HT1080 (cell line): ENCODE measurements at regions not wholly inside any gene's neighbourhood (a gene's known extent, or its start where the extent isn't known, plus 50 kb on each side); places are given as distances from the start of the nearest gene placed in this dataset.

Experiments
- DNase-seq: peaks from one replicate; pipeline ENCODE4 v3.0.0-alpha.2; 2015; ENCODE audit warnings: low read depth

GRCh38 chr19:31402529-31403316 is 53.5 kb upstream of the TSHZ3 start:
- DNase-seq: no peak

DNA sequence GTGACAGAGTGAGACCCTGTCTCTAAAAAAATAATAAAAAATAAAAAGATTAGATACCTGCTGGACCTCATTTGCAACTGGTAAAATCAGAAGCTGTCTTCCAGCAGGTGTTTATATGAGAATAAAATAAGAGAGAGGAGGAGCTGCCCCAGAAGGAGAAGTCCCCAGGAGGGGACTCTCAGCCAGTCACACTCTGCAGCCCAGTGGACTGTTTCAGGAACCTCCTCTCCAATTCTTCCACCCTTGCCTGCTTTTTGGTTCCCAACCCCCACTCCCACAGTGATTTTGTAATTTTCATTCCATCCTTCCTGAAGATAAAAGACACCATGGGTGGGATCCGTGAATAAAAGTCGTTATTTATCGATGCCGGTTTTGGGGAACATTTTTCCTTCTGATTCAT is 56.9 kb upstream of the TSHZ3 start:
- no peak for DNase-seq

DNA sequence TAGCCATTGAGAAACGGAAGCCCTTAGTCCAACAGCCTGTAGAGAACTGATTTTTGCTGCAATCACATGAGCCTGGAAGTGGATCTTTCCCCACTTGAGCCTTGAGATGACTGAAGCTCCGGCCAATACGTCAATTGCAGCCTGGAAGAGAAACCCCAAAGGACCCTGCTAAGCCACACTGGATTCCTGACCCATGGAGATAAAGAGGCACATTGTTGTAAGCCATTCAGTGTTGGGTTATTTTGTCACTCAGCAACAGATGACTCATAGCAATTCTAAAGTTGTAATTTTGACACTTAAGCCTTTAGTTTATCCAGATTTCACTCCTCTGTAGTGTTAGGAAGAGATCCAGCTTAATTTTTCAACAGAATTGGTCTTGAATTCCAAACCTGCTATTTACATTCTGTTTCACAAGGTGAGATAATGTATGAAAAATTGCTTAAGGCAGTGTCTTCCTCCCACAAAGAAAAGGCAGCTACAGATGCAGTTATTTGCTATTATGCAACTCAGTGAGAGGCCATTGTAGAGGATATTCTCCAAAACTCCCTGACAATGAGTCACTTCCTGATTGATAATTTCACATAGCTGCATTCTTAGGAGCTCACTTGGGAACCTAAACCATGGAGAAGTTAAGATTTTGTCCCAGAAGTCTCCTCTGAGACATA is 59.4 kb upstream of the TSHZ3 start:
- DNase-seq: peak; percentile 93

GRCh38 chr19:31413353-31413752 is 64.1 kb upstream of the TSHZ3 start:
- DNase-seq: no peak

DNA sequence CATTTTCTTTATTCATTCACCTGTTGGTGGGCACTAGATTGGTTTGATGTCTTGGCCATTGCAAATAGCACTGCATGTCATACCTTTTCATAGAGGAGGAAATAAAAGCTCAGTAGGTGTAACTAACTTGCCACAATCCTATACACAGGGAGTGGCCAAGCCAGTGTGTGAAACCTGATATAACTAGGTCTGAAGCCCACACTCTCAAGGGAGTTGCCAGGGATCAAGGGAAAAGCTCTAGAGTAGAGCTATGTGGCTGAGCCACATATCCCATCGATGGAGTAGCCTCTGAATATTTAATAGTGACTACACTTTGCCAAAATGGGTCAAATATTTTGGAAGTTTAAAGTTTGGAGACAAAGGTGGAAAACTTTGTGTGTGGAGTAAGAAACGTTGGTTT is 66.1 kb upstream of the TSHZ3 start:
- no peak for DNase-seq

DNA sequence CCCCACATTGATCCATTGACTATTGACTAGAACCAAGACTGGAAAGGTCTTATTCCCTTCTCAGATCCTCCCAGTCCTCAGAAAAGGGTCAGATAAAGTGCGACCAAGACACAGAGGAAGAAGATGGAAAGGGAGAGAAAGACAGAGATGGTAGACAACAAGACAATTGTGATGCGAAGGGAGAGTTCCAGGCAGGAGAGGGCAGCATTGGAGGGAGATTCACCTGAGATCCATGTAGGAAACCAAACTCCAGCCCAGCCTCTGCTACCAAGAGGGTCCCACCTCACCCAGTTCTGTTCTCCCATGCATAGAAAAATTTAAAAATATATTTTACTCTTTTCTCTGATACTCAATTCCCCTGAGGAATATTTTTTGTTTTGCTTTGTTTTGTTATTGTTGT is 67.3 kb upstream of the TSHZ3 start:
- no peak for DNase-seq

DNA sequence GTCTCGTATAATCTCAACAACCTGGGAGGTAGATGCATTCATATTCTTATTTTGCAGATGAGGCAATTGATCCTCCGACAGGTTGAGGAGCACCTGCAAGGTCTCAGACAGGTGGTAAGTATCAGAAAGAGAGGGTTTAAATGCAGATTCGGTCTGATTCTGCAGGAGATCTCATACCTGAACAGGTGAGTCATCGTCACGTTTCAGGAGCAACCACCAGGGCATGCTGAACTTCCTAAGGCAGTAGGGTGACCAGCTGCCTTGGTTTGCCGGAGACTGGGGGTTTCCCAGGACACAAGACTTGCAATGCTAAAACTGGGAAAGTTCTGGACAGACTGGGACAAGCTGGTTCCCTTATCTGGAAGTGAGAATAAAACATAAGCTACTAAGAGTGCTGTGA is 68.8 kb upstream of the TSHZ3 start:
- DNase-seq: no peak

GRCh38 chr19:31418692-31419430 is 69.6 kb upstream of the TSHZ3 start:
- no peak for DNase-seq

DNA sequence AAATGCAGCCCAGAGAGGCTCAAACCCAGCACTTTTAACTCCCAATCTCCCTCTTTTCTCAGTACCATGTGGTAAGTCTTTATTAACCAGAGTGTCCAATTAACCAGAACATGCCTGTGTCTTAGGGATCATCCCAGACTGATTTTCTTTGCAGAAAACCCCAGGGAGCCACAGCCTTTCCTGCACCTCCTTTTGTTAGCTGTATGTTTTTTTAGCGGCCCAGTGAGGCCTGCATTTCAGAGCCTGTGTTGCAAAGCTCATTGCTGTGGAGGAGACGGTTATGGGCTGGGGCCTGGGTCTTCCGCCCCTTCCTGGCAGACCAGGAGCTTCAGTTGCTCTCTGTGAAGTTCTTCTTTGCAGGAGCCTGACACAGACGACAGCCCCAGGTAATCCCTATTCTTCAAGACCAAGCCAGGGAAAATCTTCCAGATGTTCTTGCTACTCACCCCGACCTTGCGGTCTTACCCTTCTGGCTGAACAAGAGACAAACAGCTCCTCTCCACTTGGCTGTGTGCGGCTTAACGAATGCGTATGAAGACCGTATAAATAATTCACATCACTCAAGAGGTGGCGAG is 70.7 kb upstream of the TSHZ3 start:
- DNase-seq: no peak

DNA sequence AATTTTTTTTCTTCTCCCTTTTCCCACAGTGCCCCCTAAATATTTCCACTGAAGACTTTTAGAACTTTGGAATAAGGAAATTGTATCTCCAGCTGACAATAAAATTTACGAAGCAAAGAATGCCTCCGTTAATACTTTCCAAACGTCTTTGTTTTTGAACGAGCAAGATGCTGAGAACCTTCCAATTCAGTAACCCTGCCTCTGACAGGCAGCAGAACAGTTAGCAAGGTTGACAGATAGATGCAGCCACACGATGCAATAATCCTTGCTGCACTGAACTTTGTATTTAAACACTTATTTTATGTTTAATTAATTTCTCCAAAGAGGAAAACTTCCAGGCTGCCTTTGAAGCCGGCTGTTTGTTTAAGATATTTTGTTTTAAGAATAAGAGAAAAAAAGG is 71.8 kb upstream of the TSHZ3 start:
- DNase-seq: no peak

DNA sequence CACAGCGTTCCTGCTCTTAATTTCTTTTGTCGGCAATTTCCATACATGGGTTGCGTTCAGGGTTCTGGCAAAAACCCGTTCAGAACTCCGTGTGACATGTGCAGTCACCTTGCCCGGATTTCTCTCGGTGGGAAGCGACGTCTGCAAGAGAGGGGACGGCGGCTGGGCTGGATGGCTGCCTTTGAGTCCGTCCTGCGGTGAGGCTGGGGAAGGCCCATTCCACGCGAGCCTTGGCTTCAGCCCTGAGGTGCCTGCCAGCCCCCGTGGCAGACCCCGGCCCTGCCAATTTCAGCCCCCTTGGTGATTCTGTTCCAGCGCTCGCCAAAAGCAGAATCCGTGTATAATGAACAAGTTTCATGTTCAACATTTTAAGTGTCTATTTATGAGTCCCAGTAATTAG is 72.6 kb upstream of the TSHZ3 start:
- no peak for DNase-seq

DNA sequence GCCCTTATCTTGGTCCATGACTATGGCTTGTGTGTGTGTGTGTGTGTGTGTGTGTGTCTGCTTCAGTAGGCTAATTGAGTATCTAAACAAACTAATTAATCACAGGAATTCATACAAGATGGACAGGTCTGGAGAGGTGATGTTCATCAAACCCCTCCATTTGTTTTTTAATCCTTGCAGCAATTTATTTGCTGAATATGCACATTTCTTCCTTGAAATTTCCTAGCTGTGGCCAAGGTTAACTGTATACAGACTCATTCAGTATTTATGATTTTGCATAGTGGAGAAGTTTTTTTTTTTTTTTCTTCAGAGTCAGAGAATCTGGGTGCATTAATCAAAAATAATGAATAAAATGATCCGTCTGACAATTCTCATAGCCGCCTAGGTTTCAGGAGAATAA is 74.7 kb upstream of the TSHZ3 start:
- DNase-seq: no peak

- no peak for DNase-seq
Measured at GRCh38 chr19:31424861-31425620, 75.8 kb upstream of the TSHZ3 start.

GRCh38 chr19:31427857-31428256 is 78.6 kb upstream of the TSHZ3 start:
- DNase-seq: no peak

DNA sequence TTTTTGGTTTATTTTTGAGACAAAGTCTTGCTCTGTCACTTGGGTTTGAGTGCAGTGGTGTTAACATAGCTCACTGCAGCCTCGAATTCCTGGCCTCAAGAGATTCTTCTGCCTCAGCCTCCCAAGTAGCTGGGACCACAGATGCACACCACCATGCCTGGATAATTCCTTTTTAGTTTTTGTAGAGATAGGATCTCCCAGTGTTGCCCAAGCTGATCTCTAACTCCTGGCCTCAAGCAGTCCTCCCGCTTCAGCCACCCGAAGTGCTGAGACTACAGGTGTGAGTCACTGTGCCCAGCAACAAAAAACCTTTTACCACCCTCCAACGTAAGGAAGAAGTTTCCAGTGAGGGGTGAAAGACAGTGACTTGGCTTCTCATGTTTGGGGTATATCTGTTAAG is 81.1 kb upstream of the TSHZ3 start:
- DNase-seq: no peak

DNA sequence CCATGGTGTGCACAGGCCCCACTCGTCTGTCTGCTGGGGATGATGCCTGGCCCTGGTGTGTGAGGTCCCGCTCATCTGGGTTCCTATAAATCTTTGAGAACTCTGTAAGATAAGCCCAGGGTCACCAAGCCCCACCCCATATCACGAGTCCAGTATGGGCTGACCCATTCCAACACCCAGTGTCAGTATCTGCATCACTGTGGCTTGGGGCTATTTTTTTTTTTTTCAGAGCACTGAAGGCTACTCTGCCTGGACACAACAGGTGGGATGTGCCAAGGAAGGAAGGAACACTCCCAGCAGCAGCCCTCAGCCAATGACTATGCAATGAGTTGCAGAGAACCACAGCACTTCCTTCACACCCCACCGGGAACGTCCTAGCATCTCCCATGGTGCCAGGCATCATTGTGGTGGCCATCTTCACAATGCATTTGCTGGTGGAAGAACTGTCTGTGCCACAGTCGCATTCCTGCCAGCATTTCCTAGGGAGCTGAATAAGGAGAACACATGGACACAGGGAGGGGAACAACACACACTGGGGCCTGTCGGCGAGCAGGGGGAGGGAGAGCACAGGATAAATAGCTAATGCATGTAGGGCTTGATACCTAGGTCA is 83.1 kb upstream of the TSHZ3 start:
- DNase-seq: no peak

DNA sequence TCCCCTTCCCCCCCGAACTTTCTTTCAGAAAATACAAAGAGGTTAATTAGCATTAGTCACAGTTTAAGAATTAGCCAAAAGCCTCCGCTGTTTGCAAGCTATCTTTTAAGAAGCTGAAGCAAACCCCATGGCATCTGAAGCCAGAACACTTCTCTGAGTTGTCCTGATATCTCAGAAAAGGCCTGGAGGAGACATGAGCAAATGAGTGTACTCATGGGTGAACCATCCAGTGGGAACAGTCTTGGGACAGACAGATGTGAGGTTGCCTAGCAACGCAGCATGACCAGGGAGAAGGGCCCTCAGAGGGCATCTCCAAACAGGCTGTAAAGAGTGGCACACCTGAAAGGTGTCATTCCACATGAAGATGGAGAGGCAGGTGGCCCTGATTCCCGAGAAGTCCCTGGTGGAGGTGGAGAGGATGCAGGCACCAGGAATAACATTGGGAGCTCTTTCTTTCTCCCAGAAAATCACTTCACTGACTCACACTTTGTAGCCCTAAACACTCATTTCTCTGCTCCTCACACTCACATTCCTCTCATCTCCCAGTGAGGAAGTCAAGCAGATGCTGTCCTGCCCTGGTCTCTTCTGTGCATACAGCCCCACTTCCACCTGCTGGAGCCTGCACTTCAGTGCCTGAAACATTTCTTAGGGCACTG is 87.0 kb upstream of the TSHZ3 start:
- peak; percentile 43 for DNase-seq

DNA sequence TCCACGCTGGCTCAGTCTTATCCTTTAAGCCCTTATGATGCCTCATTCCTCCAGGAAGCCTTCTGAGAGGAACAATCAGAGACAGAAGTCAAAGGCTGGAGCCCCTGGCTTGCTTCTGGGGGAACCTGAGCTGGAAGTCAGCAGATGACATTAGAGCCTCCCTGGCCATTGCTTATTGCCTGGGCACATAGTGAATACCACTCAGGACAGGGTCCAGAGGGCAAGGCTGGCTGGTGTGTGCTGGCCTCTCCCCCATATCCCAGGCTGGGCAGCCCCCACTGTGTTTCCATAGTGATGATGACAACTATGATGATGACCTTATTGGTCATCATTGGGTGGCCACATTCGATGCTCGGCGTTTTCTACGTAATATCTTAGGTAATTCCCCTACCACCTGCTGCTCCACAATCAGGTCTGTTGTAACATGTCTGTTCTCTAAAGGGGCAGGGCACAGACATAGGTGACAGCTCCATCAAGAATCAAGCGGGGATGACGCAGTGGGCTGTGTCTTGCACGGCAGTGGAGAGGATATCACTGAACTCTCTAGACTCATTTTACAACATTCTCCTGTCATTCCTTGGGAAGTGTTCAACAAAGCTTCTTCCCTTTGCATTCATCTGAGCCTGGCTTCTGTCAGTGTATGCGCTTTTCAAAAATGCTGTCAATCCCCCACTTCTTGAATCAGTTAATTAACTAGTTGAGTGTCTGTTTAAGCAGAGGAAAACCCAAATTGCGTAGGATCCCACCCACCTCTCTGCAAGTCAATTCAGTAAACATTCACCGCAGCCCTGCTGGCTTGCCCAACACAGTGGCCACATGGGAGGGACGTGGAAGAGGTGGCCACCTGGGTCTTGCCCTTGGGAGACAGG is 89.4 kb upstream of the TSHZ3 start:
- DNase-seq: no peak

- DNase-seq: no peak
Measured at GRCh38 chr19:31439270-31439573, 90.0 kb upstream of the TSHZ3 start.

DNA sequence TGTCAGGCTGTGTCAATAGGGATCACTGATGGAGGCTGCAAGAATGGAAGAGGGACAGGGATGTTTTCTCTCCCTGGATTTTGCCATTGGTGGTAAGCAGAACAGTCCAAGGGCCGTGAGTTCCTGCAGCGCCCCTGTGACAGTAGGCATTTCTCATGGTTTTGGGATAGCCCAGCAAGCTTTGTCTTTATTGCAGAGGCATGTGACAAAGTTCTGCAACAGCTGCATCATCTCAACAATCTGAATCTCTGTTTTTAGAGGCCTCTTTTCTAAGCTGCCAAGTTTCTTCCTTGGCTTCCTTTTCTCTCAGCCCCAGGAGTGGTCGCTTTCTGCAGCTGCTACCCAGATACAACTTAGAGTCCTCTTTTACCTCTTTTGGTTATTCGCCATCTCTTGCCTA is 95.7 kb upstream of the TSHZ3 start:
- no peak for DNase-seq
